KOPT-K1 (cell line): ENCODE measurements at regions not wholly inside any gene's neighbourhood (a gene's known extent, or its start where the extent isn't known, plus 50 kb on each side); places are given as distances from the start of the nearest gene placed in this dataset.

Experiments
- H3K27ac ChIP-seq: fragments of 200-600 bp; sonication (generic); 2 replicates; pipeline ENCODE4 v1.5.1; 2016; ENCODE audit warnings: antibody characterized with exemption, mild to moderate bottlenecking, low read depth, low read length; ENCODE audit not compliant: poor library complexity, severe bottlenecking
- H3K36me3 ChIP-seq: fragments of 200-600 bp; sonication (generic); 2 replicates; pipeline ENCODE4 v1.5.1; 2017; ENCODE audit warnings: antibody characterized with exemption, mild to moderate bottlenecking, low read length, moderate library complexity; ENCODE audit not compliant: insufficient read depth
- H3K9me3 ChIP-seq: fragments of 200-600 bp; sonication (generic); 2 replicates; pipeline ENCODE4 v1.5.1; 2017; ENCODE audit warnings: antibody characterized with exemption, low read length, mild to moderate bottlenecking; ENCODE audit not compliant: insufficient read depth, poor library complexity, severe bottlenecking

DNA sequence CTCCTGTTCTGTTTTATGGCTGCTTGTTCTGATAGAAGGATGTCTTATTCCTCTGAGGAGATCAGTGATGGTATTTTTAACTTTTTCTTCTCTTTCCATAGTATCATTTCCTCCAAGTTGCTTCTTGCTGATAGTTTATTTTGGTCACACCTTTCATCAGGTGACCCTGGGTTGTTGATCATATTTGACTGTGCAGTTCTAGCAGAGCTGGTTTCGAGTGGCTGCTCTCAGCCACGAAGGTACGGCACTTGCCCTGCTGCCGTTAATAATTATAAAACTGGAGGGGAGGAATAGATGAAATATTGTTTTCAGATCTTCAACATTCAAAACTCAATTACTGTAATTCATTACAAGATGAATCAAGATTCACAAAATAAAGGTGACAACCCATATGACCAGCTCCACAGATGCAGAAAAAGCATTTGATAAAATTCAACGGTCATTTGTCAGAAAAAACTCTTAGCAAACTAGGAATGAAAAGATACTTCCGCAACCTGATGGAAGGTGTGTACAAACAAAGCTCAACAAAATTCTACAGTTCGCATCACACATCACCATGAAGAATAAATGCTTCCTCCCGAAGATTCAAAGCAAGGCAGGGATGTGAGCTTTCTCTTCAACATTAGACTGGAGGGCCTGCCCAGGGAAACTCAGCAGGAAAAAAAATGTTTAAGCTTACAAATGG, 59.2 kb upstream of the RTL6 start:
- Histone ChIP-seq H3K36me3 (no peaks in the 10 kb centered on the region), H3K27ac (no peak overlapping the region), H3K9me3 (peaks cover 9% of the 10 kb centered on the region)

- peaks cover 9% of the 10 kb centered on the region for H3K9me3 ChIP-seq
- H3K36me3 ChIP-seq, result no peaks in the 10 kb centered on the region
- H3K27ac ChIP-seq, result no peak overlapping the region
These were observed 57.6 kb upstream of the RTL6 start for GRCh38 chr22:44555597-44555996.

- no peaks in the 10 kb centered on the region for H3K36me3 ChIP-seq
- peaks cover 6% of the 10 kb centered on the region for H3K9me3 ChIP-seq
- no peak overlapping the region for H3K27ac ChIP-seq
These were observed 57.0 kb upstream of the RTL6 start for GRCh38 chr22:44555046-44555445.

- no peak overlapping the region for H3K27ac ChIP-seq
- peaks cover under 1% of the 10 kb centered on the region for H3K9me3 ChIP-seq
- H3K36me3 ChIP-seq, result no peaks in the 10 kb centered on the region
These were observed 56.4 kb upstream of the RTL6 start for GRCh38 chr22:44554411-44554810.

DNA sequence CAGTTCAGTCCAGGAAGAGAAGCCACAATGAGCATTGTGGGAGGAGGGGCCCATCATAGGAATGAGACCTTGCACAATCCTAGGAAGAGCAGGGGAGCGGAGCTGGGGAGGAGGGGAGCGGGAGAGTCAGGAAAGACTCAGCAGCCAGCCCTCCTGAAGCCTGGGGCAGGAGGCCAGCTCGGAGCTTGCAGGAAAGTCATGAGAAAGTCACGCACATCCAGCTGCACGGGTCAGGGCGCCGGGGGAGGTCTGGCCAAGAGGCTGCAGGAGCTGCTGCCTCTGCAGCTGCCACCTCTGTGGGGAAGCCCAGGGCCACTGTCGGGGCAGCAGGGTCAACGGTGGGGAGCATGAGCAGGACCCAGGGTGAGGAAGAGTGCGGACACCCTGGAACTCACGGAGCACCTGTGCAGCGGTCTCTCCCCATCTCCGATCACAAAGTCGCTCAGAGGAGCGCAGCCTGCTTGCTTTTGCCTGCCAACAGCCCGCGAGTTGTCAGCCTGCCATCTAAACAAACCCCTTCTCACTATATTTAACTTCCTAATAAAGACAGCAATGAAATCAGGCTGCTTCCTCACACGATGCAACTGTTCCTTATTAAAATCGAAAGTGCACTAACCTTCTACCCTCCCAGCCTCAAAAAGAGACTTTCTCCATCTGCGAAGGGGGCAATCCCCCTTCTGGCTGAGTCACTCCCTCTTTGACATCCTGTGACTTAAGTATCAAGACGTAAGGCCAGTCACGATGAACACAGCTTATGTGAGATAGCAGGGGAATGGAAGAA, 52.9 kb upstream of the RTL6 start:
- H3K36me3 ChIP-seq, result no peaks in the 10 kb centered on the region
- H3K27ac ChIP-seq, result no peak overlapping the region
- no peaks in the 10 kb centered on the region for H3K9me3 ChIP-seq

GRCh38 chr22:44549701-44550100, 51.7 kb upstream of the RTL6 start:
- H3K27ac ChIP-seq, result no peak overlapping the region
- no peaks in the 10 kb centered on the region for H3K9me3 ChIP-seq
- H3K36me3 ChIP-seq, result no peaks in the 10 kb centered on the region

DNA sequence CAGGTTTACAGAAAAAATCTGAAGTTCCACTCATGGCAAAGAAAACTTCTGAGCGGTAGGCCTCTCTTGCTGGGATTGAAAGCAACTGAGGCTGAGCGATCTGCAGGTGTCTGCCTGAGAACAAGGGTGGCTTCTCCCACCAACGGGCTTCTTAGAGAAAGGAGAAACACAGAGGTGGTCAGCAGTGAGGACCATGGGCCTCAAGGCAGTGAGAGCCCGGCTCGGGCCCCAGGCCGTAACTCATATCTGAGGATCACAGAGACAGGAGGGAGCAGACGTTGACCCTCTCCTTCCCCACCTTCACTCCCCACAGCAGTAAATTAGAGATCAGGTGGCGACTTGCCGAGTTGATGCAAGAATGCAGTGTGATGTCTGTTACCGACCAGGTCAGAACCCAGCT, 50.9 kb upstream of the RTL6 start:
- Histone ChIP-seq H3K36me3 (no peaks in the 10 kb centered on the region), H3K9me3 (no peaks in the 10 kb centered on the region), H3K27ac (no peak overlapping the region)
